C4-2B (cell line): ENCODE measurements at regions not wholly inside any gene's neighbourhood (a gene's known extent, or its start where the extent isn't known, plus 50 kb on each side); places are given as distances from the start of the nearest gene placed in this dataset.

ENCODE experiments used
- H3K27ac ChIP-seq: fragments of 450-650 bp; 2 replicates; pipeline ENCODE4 v1.5.1; 2017
- ZFX ChIP-seq: fragments of 450-650 bp; IDR thresholded peaks from 2 replicates; pipeline ENCODE4 v1.6.1; 2017
- TF ChIP-seq, protein P1 (sequence below): fragments of 450-650 bp; conservative IDR thresholded peaks from 2 replicates; pipeline ENCODE4 v1.5.1; 2017; ENCODE audit warnings: mild to moderate bottlenecking

GRCh38 chr2:147368306-147368705 lies 476.5 kb upstream of the ACVR2A start:
- TF ChIP-seq ZFX, result no peak
- TF ChIP-seq, protein P1, sequence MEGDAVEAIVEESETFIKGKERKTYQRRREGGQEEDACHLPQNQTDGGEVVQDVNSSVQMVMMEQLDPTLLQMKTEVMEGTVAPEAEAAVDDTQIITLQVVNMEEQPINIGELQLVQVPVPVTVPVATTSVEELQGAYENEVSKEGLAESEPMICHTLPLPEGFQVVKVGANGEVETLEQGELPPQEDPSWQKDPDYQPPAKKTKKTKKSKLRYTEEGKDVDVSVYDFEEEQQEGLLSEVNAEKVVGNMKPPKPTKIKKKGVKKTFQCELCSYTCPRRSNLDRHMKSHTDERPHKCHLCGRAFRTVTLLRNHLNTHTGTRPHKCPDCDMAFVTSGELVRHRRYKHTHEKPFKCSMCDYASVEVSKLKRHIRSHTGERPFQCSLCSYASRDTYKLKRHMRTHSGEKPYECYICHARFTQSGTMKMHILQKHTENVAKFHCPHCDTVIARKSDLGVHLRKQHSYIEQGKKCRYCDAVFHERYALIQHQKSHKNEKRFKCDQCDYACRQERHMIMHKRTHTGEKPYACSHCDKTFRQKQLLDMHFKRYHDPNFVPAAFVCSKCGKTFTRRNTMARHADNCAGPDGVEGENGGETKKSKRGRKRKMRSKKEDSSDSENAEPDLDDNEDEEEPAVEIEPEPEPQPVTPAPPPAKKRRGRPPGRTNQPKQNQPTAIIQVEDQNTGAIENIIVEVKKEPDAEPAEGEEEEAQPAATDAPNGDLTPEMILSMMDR, result no peak
- H3K27ac ChIP-seq, result no peak overlapping the region

- no peak for TF ChIP-seq ZFX
- TF ChIP-seq, protein P1, result no peak
- H3K27ac ChIP-seq, result no peak overlapping the region
These were observed 478.6 kb upstream of the ACVR2A start for GRCh38 chr2:147366279-147366678.

GRCh38 chr2:147365622-147366021 lies 479.2 kb upstream of the ACVR2A start:
- TF ChIP-seq, protein P1, result no peak
- TF ChIP-seq ZFX, result no peak
- no peak overlapping the region for H3K27ac ChIP-seq

DNA sequence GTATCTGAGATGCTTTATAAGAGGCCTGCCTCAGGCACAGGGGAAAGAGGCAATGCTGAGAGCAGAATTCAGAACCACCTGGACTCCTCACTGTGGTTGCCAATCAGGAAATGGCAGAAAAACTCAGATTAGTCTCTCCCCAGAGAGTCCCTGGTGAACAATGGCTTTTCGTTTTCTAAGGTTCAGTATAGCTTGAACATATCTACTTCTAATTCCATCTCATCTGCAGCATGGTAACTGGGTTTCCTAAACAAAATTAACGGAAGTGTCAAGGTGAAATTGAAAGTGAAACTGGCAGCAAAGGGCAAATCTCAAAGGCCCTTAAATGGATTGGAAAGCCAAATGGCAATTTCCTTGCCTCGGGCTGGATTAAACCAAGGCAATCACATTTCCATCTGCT lies 480.2 kb upstream of the ACVR2A start:
- no peak overlapping the region for H3K27ac ChIP-seq
- TF ChIP-seq, protein P1, result no peak
- TF ChIP-seq ZFX, result no peak

GRCh38 chr2:147363181-147363580 lies 481.6 kb upstream of the ACVR2A start:
- H3K27ac ChIP-seq, result no peak overlapping the region
- TF ChIP-seq ZFX, result no peak
- TF ChIP-seq, protein P1, result no peak

DNA sequence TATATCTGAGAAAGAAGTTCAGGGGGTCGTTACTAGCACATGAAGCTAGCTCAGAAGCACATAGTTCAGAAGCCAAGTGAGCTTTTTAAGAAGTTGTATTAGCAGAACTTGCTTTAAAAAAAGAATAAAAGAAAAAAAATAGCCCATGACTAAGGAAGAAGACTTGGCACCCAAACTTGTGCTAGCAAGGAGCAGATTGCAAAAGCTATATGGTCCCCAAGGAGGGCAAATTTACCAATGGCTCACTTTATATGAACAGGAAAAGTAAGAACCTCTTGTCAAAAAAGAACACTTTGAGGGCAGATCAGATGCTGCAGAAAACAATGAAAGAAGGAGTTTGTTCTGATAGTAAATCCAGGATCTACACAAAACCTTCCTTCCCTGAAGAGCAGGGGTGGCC lies 486.5 kb upstream of the ACVR2A start:
- H3K27ac ChIP-seq, result no peak overlapping the region
- TF ChIP-seq, protein P1, result no peak
- no peak for TF ChIP-seq ZFX

DNA sequence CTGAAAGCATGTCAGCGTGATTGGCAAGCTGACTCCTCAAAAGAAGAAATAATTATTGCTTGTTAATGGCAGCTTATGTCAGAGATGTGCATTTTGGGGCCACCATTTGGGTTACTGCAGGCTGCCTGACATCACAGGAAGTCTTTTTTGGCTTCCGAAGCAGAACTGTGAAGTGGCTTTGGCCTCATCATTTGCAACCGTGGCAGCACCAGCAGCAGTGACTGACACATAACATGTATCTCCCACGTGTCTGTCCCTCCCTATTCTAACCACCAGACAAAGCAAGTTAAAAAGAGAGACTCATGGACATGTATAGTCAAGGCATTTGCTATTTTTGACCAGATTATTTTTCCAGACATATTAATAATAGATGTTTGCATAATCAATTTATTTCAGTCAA lies 488.7 kb upstream of the ACVR2A start:
- no peak for TF ChIP-seq ZFX
- no peak overlapping the region for H3K27ac ChIP-seq

DNA sequence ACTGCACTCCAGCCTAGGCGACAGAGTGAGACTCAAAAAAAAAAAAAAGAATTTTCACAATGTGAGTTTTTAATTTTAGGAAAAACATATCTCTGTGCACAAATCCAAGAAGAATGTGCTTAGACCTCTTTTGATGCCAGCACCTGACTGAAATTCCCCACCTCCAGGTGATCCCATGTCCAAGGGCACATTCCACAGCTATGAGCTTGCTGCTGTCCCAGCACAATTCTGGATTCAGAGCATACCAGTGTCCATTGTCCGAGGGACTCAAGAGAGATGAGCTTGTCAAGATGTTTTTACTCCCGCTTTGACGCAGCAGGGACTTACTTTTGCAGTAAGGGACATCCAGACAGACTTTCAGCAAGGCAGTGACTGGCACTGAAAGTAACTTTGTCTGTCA lies 489.1 kb upstream of the ACVR2A start:
- no peak overlapping the region for H3K27ac ChIP-seq
- TF ChIP-seq, protein P1, result no peak
- no peak for TF ChIP-seq ZFX
